ENCODE measurements at regions not wholly inside any gene's neighbourhood (a gene's known extent, or its start where the extent isn't known, plus 50 kb on each side); places are given as distances from the start of the nearest gene placed in this dataset.
A peak's percentile ranks its signal among the peaks of the same experiment; 100 is the strongest.
"Not testable (repeated sequence)": the region's sequence is repeated elsewhere in the genome, so short reads cannot be mapped to it uniquely, and the experiment has no call there.

GRCh38 chr1:38528623-38529022 is 330.9 kb downstream of the RRAGC start:
- DNase-seq (ENCODE audit: extremely low spot score, insufficient read length, low read depth) (no peak), FAIRE-seq (no peak)

GRCh38 chr1:38527373-38527966 is 332.1 kb downstream of the RRAGC start:
- peak; percentile 97 for FAIRE-seq

GRCh38 chr1:38526046-38526445 is 333.5 kb downstream of the RRAGC start:
- DNase-seq (ENCODE audit: extremely low spot score, insufficient read length, low read depth) (no peak), FAIRE-seq (no peak)

More at GRCh38 chr1:38527373-38527966, 332.1 kb downstream of the RRAGC start:
- DNase-seq (ENCODE audit: extremely low spot score, insufficient read length, low read depth): peak; percentile 69

- DNase-seq (ENCODE audit: extremely low spot score, insufficient read length, low read depth) (no peak), FAIRE-seq (no peak)
Observed at GRCh38 chr1:38525343-38526043, 334.1 kb downstream of the RRAGC start.

- FAIRE-seq (no peak), DNase-seq (ENCODE audit: extremely low spot score, insufficient read length, low read depth) (no peak)
Observed at GRCh38 chr1:38524025-38524641, 335.4 kb downstream of the RRAGC start.

GRCh38 chr1:38523568-38523939 is 336.0 kb downstream of the RRAGC start:
- FAIRE-seq (no peak), DNase-seq (ENCODE audit: extremely low spot score, insufficient read length, low read depth) (no peak)

GRCh38 chr1:38522915-38523567 is 336.5 kb downstream of the RRAGC start:
- DNase-seq (ENCODE audit: extremely low spot score, insufficient read length, low read depth) (no peak), FAIRE-seq (no peak)

- FAIRE-seq (no peak), DNase-seq (ENCODE audit: extremely low spot score, insufficient read length, low read depth) (no peak)
Observed at GRCh38 chr1:38516560-38516959, 343.0 kb downstream of the RRAGC start.

GRCh38 chr1:38512789-38513188 is 346.8 kb downstream of the RRAGC start:
- DNase-seq (ENCODE audit: extremely low spot score, insufficient read length, low read depth) (no peak), FAIRE-seq (no peak)

- DNase-seq (ENCODE audit: extremely low spot score, insufficient read length, low read depth) (no peak), FAIRE-seq (no peak)
Observed at GRCh38 chr1:38512024-38512767, 347.4 kb downstream of the RRAGC start.

GRCh38 chr1:38508232-38508631 is 351.3 kb downstream of the RRAGC start:
- DNase-seq (ENCODE audit: extremely low spot score, insufficient read length, low read depth): no peak
- no peak for FAIRE-seq

- no peak for FAIRE-seq
- no peak for DNase-seq (ENCODE audit: extremely low spot score, insufficient read length, low read depth)
Observed at GRCh38 chr1:38507563-38507962, 352.0 kb downstream of the RRAGC start.

- FAIRE-seq (no peak), DNase-seq (ENCODE audit: extremely low spot score, insufficient read length, low read depth) (no peak)
Observed at GRCh38 chr1:38505944-38506343, 353.6 kb downstream of the RRAGC start.

GRCh38 chr1:38502758-38503157 is 356.8 kb downstream of the RRAGC start:
- no peak for FAIRE-seq
- no peak for DNase-seq (ENCODE audit: extremely low spot score, insufficient read length, low read depth)

GRCh38 chr1:38500891-38501290 is 358.7 kb downstream of the RRAGC start:
- FAIRE-seq (no peak), DNase-seq (ENCODE audit: extremely low spot score, insufficient read length, low read depth) (no peak)

- no peak for DNase-seq (ENCODE audit: extremely low spot score, insufficient read length, low read depth)
- no peak for FAIRE-seq
Observed at GRCh38 chr1:38500352-38500751, 359.2 kb downstream of the RRAGC start.

- DNase-seq (ENCODE audit: extremely low spot score, insufficient read length, low read depth) (no peak), FAIRE-seq (no peak)
Observed at GRCh38 chr1:38498686-38499085, 360.9 kb downstream of the RRAGC start.

GRCh38 chr1:38497921-38498656 is 361.5 kb downstream of the RRAGC start:
- DNase-seq (ENCODE audit: extremely low spot score, insufficient read length, low read depth) (no peak), FAIRE-seq (no peak)

GRCh38 chr1:38493306-38493705 is 366.3 kb downstream of the RRAGC start:
- peak; percentile 45 for FAIRE-seq
- DNase-seq (ENCODE audit: extremely low spot score, insufficient read length, low read depth): not testable (repeated sequence)

- peak; percentile 40 for DNase-seq (ENCODE audit: extremely low spot score, insufficient read length, low read depth)
Observed at GRCh38 chr1:38489844-38490270, 369.7 kb downstream of the RRAGC start.

More at GRCh38 chr1:38489844-38490270, 369.7 kb downstream of the RRAGC start:
- peak; percentile 53 for FAIRE-seq

Data from GM18507 (cell line).